OCI-LY7 (cell line): ENCODE measurements at regions not wholly inside any gene's neighbourhood (a gene's known extent, or its start where the extent isn't known, plus 50 kb on each side); places are given as distances from the start of the nearest gene placed in this dataset.
A peak's percentile ranks its signal among the peaks of the same experiment; 100 is the strongest.

Experiments
- BruUV-seq: library from RNA; stranded (reverse); fragments of 400-500 nt; replicated peaks from 2 replicates; lab custom pipeline; 2021; lab: Mats Ljungman, UMichigan
- CTCF ChIA-PET: fragments of 300-600 bp; sonication (Branson Sonifier 250); formaldehyde crosslinking; loops from one replicate; lab custom pipeline; 2022; ENCODE audit warnings: antibody characterized with exemption; ENCODE audit not compliant: unreplicated experiment; lab: Charles Lee
- POLR2A ChIA-PET: fragments of 300-600 bp; sonication (Branson Sonifier 250); formaldehyde crosslinking; loops from one replicate; lab custom pipeline; 2022; ENCODE audit warnings: antibody characterized with exemption; lab: Charles Lee
- DNase-seq: peaks from one replicate; pipeline ENCODE4 v3.0.0-alpha.2; 2015; ENCODE audit warnings: low spot score
- H2AFZ ChIP-seq: fragments of 200-600 bp; sonication (generic), shearing (Covaris generic); 2 replicates; pipeline ENCODE4 v1.6.1; 2014; ENCODE audit warnings: mild to moderate bottlenecking, antibody characterized with exemption, low read length, moderate library complexity
- H3K27ac ChIP-seq: fragments of 200-600 bp; sonication (generic); 2 replicates; pipeline ENCODE4 v1.5.1; 2014; ENCODE audit warnings: mixed run types, low read depth, mild to moderate bottlenecking, moderate library complexity, low read length, inconsistent platforms; ENCODE audit not compliant: poor library complexity, severe bottlenecking
- H3K36me3 ChIP-seq: fragments of 200-600 bp; sonication (generic); 2 replicates; pipeline ENCODE4 v1.6.1; 2014; ENCODE audit warnings: mild to moderate bottlenecking, antibody characterized with exemption, low read length, moderate library complexity, mixed read lengths; ENCODE audit not compliant: insufficient read depth
- H3K4me1 ChIP-seq: fragments of 200-600 bp; sonication (generic); 2 replicates; pipeline ENCODE4 v1.5.1; 2014; ENCODE audit warnings: mild to moderate bottlenecking, low read length; ENCODE audit not compliant: insufficient read depth, poor library complexity, severe bottlenecking
- H3K4me2 ChIP-seq: fragments of 200-600 bp; sonication (generic); 2 replicates; pipeline ENCODE4 v1.6.1; 2014; ENCODE audit warnings: mild to moderate bottlenecking, low read length
- H3K4me3 ChIP-seq: fragments of 200-600 bp; sonication (generic); 2 replicates; pipeline ENCODE4 v1.5.1; 2014; ENCODE audit warnings: mild to moderate bottlenecking, low read depth, low read length; ENCODE audit not compliant: poor library complexity, severe bottlenecking
- H3K79me2 ChIP-seq: fragments of 200-600 bp; sonication (generic); 2 replicates; pipeline ENCODE4 v1.6.1; 2016; ENCODE audit warnings: low read depth, mild to moderate bottlenecking, low read length, moderate library complexity, mixed read lengths; ENCODE audit not compliant: insufficient read depth
- H3K9me2 ChIP-seq: fragments of 200-600 bp; sonication (generic); 2 replicates; pipeline ENCODE4 v1.6.1; 2016; ENCODE audit warnings: mild to moderate bottlenecking, low read length, mixed read lengths; ENCODE audit not compliant: insufficient read depth
- H3K9me3 ChIP-seq: fragments of 200-600 bp; sonication (generic); 2 replicates; pipeline ENCODE4 v1.6.1; 2014; ENCODE audit warnings: mild to moderate bottlenecking, mixed run types, low read length, mixed read lengths
- H4K20me1 ChIP-seq: fragments of 200-600 bp; sonication (generic); 2 replicates; pipeline ENCODE4 v1.6.1; 2014; ENCODE audit warnings: mild to moderate bottlenecking, antibody characterized with exemption, low read length, moderate library complexity, mixed read lengths; ENCODE audit not compliant: insufficient read depth
- EZH2phosphoT487 ChIP-seq: fragments of 200-600 bp; sonication (generic); IDR thresholded peaks from 2 replicates; pipeline ENCODE4 v1.6.1; 2018; ENCODE audit warnings: low read depth, borderline replicate concordance, mild to moderate bottlenecking, mixed run types, antibody characterized with exemption, low read length, moderate library complexity, mixed read lengths
- intact Hi-C: fragments of 100-400 bp; cut with micrococcal nuclease; formaldehyde crosslinking; loops from one replicate; pipeline ENCODE4 v1.10.0; 2022; ENCODE audit not compliant: unreplicated experiment
- TF ChIP-seq, protein P1 (sequence below): fragments of 200-600 bp; sonication (generic); conservative IDR thresholded peaks from 2 replicates; pipeline ENCODE4 v1.5.1; 2014; ENCODE audit warnings: mild to moderate bottlenecking, antibody characterized with exemption, low read length, moderate library complexity, mixed read lengths

DNA sequence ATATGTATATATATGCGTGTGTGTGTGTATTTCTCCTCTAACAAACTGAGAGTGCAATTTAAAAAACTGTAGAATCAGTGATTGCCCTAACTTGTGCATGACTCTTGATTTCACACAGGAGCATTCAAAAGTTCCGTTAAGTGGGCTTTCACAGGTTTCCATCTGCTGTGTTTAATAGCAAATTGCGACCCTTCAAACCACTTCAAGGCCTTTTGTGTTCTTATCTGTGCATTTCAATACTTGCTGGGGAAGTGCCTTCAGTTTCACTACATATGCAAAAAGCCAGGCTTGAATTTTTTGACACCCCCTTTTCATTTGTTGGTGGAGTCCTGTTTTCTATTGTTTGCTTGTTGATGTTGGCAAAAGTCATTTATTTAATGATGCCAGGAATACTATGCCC is 158.0 kb downstream of the TM9SF2 start:
- H3K9me2 ChIP-seq: no peaks in the 10 kb centered on the region
- no peak overlapping the region for H3K4me3 ChIP-seq
- no peak for DNase-seq
- intact Hi-C loops: loop anchor here (2.0 to 10.0 kb wide), 3 partner anchors 46 to 856 kb away; no protein-coding TSS in a partner anchor
- no peak overlapping the region for H2AFZ ChIP-seq
- no peaks in the 10 kb centered on the region for H3K36me3 ChIP-seq
- no peak overlapping the region for H3K4me2 ChIP-seq
- no peaks in the 10 kb centered on the region for H4K20me1 ChIP-seq
- BruUV-seq: no TSS peak
- POLR2A ChIA-PET: no interaction called here
- no peaks in the 10 kb centered on the region for H3K79me2 ChIP-seq
- no peak overlapping the region for H3K27ac ChIP-seq
- no peak for TF ChIP-seq EZH2phosphoT487
- TF ChIP-seq, protein P1, sequence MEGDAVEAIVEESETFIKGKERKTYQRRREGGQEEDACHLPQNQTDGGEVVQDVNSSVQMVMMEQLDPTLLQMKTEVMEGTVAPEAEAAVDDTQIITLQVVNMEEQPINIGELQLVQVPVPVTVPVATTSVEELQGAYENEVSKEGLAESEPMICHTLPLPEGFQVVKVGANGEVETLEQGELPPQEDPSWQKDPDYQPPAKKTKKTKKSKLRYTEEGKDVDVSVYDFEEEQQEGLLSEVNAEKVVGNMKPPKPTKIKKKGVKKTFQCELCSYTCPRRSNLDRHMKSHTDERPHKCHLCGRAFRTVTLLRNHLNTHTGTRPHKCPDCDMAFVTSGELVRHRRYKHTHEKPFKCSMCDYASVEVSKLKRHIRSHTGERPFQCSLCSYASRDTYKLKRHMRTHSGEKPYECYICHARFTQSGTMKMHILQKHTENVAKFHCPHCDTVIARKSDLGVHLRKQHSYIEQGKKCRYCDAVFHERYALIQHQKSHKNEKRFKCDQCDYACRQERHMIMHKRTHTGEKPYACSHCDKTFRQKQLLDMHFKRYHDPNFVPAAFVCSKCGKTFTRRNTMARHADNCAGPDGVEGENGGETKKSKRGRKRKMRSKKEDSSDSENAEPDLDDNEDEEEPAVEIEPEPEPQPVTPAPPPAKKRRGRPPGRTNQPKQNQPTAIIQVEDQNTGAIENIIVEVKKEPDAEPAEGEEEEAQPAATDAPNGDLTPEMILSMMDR: no peak
- CTCF ChIA-PET: no interaction called here
- no peaks in the 10 kb centered on the region for H3K9me3 ChIP-seq
- H3K4me1 ChIP-seq: no peaks in the 10 kb centered on the region

DNA sequence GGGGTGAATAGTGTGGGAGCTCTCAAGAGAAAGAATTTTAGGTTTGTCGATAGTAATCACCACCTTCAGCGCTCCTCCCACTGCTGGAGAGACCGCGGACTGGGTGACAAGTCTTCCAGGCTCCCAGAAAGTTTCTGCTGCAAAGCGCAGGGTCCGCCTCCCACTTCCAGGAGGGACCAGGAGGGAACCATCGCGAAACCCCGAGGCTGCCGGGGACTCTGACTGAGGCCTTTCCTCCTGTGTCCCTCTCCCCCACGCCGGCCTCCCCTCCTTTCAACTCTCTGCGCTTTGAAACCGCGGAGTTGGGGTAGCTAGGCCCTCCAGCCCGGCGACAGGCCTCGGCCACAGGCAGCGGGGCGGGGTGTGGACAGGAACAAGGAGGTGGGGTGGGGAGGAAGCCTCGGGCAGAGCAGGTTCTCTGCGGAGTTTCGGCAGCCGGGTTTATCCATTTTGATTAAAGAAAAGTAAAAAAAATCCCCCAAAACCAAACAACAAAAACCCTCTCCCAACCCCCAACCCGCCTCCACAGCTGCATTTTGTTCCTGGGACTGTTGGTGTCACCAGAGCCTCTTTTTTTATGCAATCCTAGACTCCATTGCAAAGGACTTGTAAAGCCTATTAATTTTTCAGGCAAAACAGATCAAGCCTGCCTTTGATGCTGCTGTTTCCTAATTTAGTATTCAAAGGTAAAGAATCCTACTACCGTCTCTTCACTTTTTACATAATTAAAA is 157.2 kb downstream of the TM9SF2 start:
- Histone ChIP-seq H3K9me2 (no peaks in the 10 kb centered on the region), H3K4me2 (no peak overlapping the region), H2AFZ (no peak overlapping the region), H3K27ac (no peak overlapping the region), H3K36me3 (no peaks in the 10 kb centered on the region), H3K4me3 (no peak overlapping the region), H4K20me1 (no peaks in the 10 kb centered on the region), H3K9me3 (no peaks in the 10 kb centered on the region), H3K79me2 (no peaks in the 10 kb centered on the region), H3K4me1 (no peaks in the 10 kb centered on the region)
- TF ChIP-seq, protein P1: 0 out of 2 replicates have a peak, but pooled peaks have one; percentile 17
- TF ChIP-seq EZH2phosphoT487: no peak
- DNase-seq: no peak
- POLR2A ChIA-PET: no interaction called here
- intact Hi-C loops: loop anchor here (2.0 to 10.0 kb wide), 3 partner anchors 46 to 856 kb away; no protein-coding TSS in a partner anchor
- CTCF ChIA-PET: no interaction called here
- no TSS peak for BruUV-seq

DNA sequence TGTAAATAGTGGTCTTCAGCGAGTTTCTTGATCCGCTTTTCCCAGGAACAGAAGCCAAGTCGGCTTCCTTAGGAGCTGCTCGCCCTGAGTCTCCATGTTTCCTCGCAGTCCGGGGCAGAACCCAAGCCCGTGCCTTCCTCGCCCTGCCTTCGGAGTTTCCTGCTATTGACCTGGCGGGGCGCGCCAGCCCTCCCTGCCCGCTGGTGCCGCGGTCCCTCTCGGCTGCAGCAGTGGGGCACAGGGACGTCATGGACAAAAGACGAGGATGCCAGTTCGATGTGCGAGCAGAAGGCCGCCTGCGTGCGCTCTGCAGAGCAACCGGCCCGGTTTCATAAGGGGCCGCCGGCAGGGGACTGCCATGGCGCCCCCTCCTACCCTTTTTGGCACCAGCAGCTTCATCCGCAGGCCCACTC is 156.6 kb downstream of the TM9SF2 start:
- BruUV-seq: no TSS peak
- Histone ChIP-seq H2AFZ (no peak overlapping the region), H3K4me1 (no peaks in the 10 kb centered on the region)

More for the DNA sequence above, 156.6 kb downstream of the TM9SF2 start:
- intact Hi-C loops: loop anchor here (2.0 to 10.0 kb wide), 3 partner anchors 47 to 857 kb away; no protein-coding TSS in a partner anchor
- no peaks in the 10 kb centered on the region for H3K9me2 ChIP-seq
- H3K27ac ChIP-seq: no peak overlapping the region
- H3K4me3 ChIP-seq: no peak overlapping the region
- H3K36me3 ChIP-seq: no peaks in the 10 kb centered on the region
- ChIA-PET POLR2A (no interaction called here), CTCF (no interaction called here)
- TF ChIP-seq, protein P1: no peak
- TF ChIP-seq EZH2phosphoT487: no peak
- H3K4me2 ChIP-seq: no peak overlapping the region
- H3K79me2 ChIP-seq: no peaks in the 10 kb centered on the region
- no peaks in the 10 kb centered on the region for H3K9me3 ChIP-seq
- no peak for DNase-seq
- H4K20me1 ChIP-seq: no peaks in the 10 kb centered on the region
